ENCODE measurements at regions not wholly inside any gene's neighbourhood (a gene's known extent, or its start where the extent isn't known, plus 50 kb on each side); places are given as distances from the start of the nearest gene placed in this dataset.

GRCh38 chr15:39350785-39351184 lies 230.1 kb upstream of the THBS1 start:
- DNase-seq (ENCODE audit: low read depth): no peak

- no peak for DNase-seq (ENCODE audit: low read depth)
These were observed 226.7 kb upstream of the THBS1 start for GRCh38 chr15:39354189-39354588.

- DNase-seq (ENCODE audit: low read depth): no peak
These were observed 223.2 kb upstream of the THBS1 start for GRCh38 chr15:39357480-39358268.

- DNase-seq (ENCODE audit: low read depth): no peak
These were observed 222.3 kb upstream of the THBS1 start for GRCh38 chr15:39358441-39359041.

GRCh38 chr15:39359771-39360170 lies 221.1 kb upstream of the THBS1 start:
- no peak for DNase-seq (ENCODE audit: low read depth)

GRCh38 chr15:39360452-39360851 lies 220.4 kb upstream of the THBS1 start:
- no peak for DNase-seq (ENCODE audit: low read depth)

- no peak for DNase-seq (ENCODE audit: low read depth)
These were observed 219.4 kb upstream of the THBS1 start for GRCh38 chr15:39361497-39361896.

- DNase-seq (ENCODE audit: low read depth): no peak
These were observed 217.9 kb upstream of the THBS1 start for GRCh38 chr15:39362821-39363561.

GRCh38 chr15:39363761-39364586 lies 216.9 kb upstream of the THBS1 start:
- DNase-seq (ENCODE audit: low read depth): no peak

GRCh38 chr15:39364721-39365120 lies 216.2 kb upstream of the THBS1 start:
- no peak for DNase-seq (ENCODE audit: low read depth)

- no peak for DNase-seq (ENCODE audit: low read depth)
These were observed 215.7 kb upstream of the THBS1 start for GRCh38 chr15:39365161-39365560.

- DNase-seq (ENCODE audit: low read depth): no peak
These were observed 215.0 kb upstream of the THBS1 start for GRCh38 chr15:39365873-39366272.

- DNase-seq (ENCODE audit: low read depth): no peak
These were observed 213.3 kb upstream of the THBS1 start for GRCh38 chr15:39367596-39367995.

- DNase-seq (ENCODE audit: low read depth): no peak
These were observed 211.1 kb upstream of the THBS1 start for GRCh38 chr15:39369768-39370167.

- DNase-seq (ENCODE audit: low read depth): no peak
These were observed 204.4 kb upstream of the THBS1 start for GRCh38 chr15:39376371-39376909.

GRCh38 chr15:39381517-39381916 lies 199.4 kb upstream of the THBS1 start:
- no peak for DNase-seq (ENCODE audit: low read depth)

- DNase-seq (ENCODE audit: low read depth): no peak
These were observed 192.8 kb upstream of the THBS1 start for GRCh38 chr15:39388118-39388517.

- no peak for DNase-seq (ENCODE audit: low read depth)
These were observed 189.6 kb upstream of the THBS1 start for GRCh38 chr15:39391230-39391629.

- no peak for DNase-seq (ENCODE audit: low read depth)
These were observed 188.3 kb upstream of the THBS1 start for GRCh38 chr15:39392469-39393047.

GRCh38 chr15:39393575-39394335 lies 187.1 kb upstream of the THBS1 start:
- no peak for DNase-seq (ENCODE audit: low read depth)

- DNase-seq (ENCODE audit: low read depth): no peak
These were observed 186.4 kb upstream of the THBS1 start for GRCh38 chr15:39394496-39394895.

Measured in activated T-cell treated with anti-CD3 and anti-CD28 coated beads for 24 hours (primary cell).